Transverse colon (tissue), 4 donors: ENCODE measurements at regions not wholly inside any gene's neighbourhood (a gene's known extent, or its start where the extent isn't known, plus 50 kb on each side); places are given as distances from the start of the nearest gene placed in this dataset.
"Not testable (repeated sequence)": the region's sequence is repeated elsewhere in the genome, so short reads cannot be mapped to it uniquely, and the experiment has no call there.

Experiments used
- DNase-seq: peaks from one replicate; pipeline ENCODE4 v3.0.0-alpha.2; 2019
- H3K27ac ChIP-seq, 4 donors: fragments of 200-600 bp; sonication (generic); 2 replicates each; pipeline ENCODE4 v1.5.1; 2016 to 2018; ENCODE audit warnings: inconsistent platforms in 4 of 4
- H3K27me3 ChIP-seq: fragments of 200-600 bp; sonication (generic); 2 replicates; pipeline ENCODE4 v1.5.1; 2017; ENCODE audit warnings: inconsistent platforms
- H3K36me3 ChIP-seq, 4 donors: fragments of 200-600 bp; sonication (generic); 2 replicates each; pipeline ENCODE4 v1.5.1; 2017 to 2019; ENCODE audit warnings: inconsistent platforms in 4 of 4
- H3K4me1 ChIP-seq, 4 donors: fragments of 200-600 bp; sonication (generic); 2 replicates each; pipeline ENCODE4 v1.5.1; 2017 to 2020; ENCODE audit warnings: inconsistent platforms in 4 of 4
- H3K4me3 ChIP-seq, 4 donors: fragments of 200-600 bp; sonication (generic); 1 replicate in 1 of 4; 2 replicates in 3 of 4; pipeline versions ENCODE4 v1.5.1 to v1.6.1; 2017 to 2019; ENCODE audit warnings: inconsistent platforms in 4 of 4
- H3K9me3 ChIP-seq, 2 donors: fragments of 200-600 bp; sonication (generic); 2 replicates each; pipeline ENCODE4 v1.5.1; 2017 to 2019; ENCODE audit warnings: inconsistent platforms in 2 of 2
- EP300 ChIP-seq: sonication (generic); formaldehyde crosslinking; IDR thresholded peaks from one replicate; pipeline ENCODE4 v1.6.1; 2017; ENCODE audit warnings: antibody characterized with exemption, low read depth
- POLR2A ChIP-seq: fragments of 450-650 bp; IDR thresholded peaks from one replicate; pipeline ENCODE4 v1.6.1; 2016; ENCODE audit warnings: antibody characterized with exemption, mild to moderate bottlenecking, moderate library complexity
- POLR2AphosphoS5 ChIP-seq, 3 donors: sonication (generic); formaldehyde crosslinking; IDR thresholded peaks; one replicate each; pipeline ENCODE4 v1.6.1; 2016; ENCODE audit warnings: antibody characterized with exemption in 3 of 3
- WGBS, 2 donors: methylation state at CpG; one replicate each; pipeline ENCODE4 v1.1.5; 2018; ENCODE audit warnings: low coverage in 1 of 2; 5-methylcytosine and 5-hydroxymethylcytosine counted together
- in situ Hi-C, 4 donors: fragments of 200-750 bp; cut with MboI; loops; one replicate each; pipeline versions ENCODE4 v1.15.0 to v1.15.1; 2017; ENCODE audit warnings: low sequenced_read_pairs in 3 of 4, low pct_ligation_motif_present in 1 of 4, low pct_unique_long_range_greater_than_20kb in 1 of 4
- intact Hi-C: fragments of 100-400 bp; cut with DNase I; formaldehyde crosslinking; loops from one replicate; pipeline ENCODE4 v1.15.1; 2023; ENCODE audit warnings: low total_unique reads
- TF ChIP-seq, protein P1 (sequence below), 5 experiments: fragments of 200-600 bp in 3 of 5; fragments of 450-650 bp in 2 of 5; sonication (generic) in 3 of 5; IDR thresholded peaks; 1 replicate in 2 of 5; 2 replicates in 3 of 5; pipeline ENCODE4 v1.5.1; 2016 to 2017; ENCODE audit warnings: antibody characterized with exemption in 5 of 5, inconsistent platforms in 3 of 5, mild to moderate bottlenecking in 2 of 5, moderate library complexity in 1 of 5

DNA sequence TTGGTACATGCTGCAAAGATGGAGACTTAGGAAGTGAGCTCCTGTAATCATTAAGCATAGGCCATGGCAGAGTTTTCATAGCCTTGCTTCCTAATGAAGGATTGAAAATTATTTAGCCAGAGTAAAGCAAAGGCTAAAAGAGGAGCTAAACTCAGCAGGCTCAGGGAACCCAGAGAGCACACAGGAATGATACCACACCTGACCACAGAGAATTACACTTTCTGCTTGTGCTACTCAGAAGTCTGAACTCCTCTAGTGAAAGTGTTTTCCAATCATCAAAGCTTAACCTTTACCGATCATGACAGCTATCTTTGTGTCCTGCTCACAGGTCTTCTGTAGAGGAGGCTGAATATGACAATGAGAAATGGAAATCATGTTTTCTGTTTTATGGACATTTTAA, 347.7 kb downstream of the OTUD1 start:
- WGBS, 2 donors, result 83% methylated on average over 1 of the region's 1 CpG
- H3K27me3 ChIP-seq, result no peaks in the 10 kb centered on the region
- no peak for TF ChIP-seq POLR2AphosphoS5 (IDR thresholded peaks at IDR 0.05)
- no peak for TF ChIP-seq EP300
- intact Hi-C loops, result no loop called here
- no peak for DNase-seq
- H3K36me3 ChIP-seq, result no peaks in the 10 kb centered on the region
- no peak overlapping the region for H3K4me3 ChIP-seq
- in situ Hi-C loops, result no loop called here
- H3K4me1 ChIP-seq, result no peaks in the 10 kb centered on the region
- H3K9me3 ChIP-seq, result no peaks in the 10 kb centered on the region
- no peak overlapping the region for H3K27ac ChIP-seq

DNA sequence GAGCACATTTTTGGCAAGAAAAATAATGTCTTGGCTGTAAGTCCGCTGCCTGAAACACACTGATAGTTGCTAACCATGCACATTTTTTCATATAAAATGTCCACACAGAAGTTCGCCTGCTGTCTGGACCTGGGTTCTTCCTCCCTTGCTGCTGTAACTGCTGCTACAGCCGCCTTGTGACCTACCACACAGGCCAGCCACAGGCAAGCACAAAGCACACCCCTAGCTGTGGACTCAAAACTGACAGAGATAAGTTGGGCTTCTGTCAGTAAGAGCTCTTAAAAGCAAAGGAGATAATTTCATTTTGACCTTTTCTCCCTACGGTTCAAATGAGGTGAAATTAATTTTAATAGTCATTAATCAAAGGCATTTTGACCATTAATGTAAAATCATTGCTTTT, 354.7 kb downstream of the OTUD1 start:
- intact Hi-C loops (no loop called here), in situ Hi-C loops (no loop called here)
- Histone ChIP-seq H3K27me3 (no peaks in the 10 kb centered on the region), H3K4me1 (no peaks in the 10 kb centered on the region), H3K4me3 (no peak overlapping the region), H3K9me3 (no peaks in the 10 kb centered on the region), H3K27ac (no peak overlapping the region), H3K36me3 (no peaks in the 10 kb centered on the region)
- WGBS, 2 donors, result 40 to 61% methylated on average over 1 to 4 of the region's 4 CpGs
- TF ChIP-seq POLR2AphosphoS5 (IDR thresholded peaks at IDR 0.05) (no peak), EP300 (no peak), POLR2A (no peak)
- TF ChIP-seq, protein P1, sequence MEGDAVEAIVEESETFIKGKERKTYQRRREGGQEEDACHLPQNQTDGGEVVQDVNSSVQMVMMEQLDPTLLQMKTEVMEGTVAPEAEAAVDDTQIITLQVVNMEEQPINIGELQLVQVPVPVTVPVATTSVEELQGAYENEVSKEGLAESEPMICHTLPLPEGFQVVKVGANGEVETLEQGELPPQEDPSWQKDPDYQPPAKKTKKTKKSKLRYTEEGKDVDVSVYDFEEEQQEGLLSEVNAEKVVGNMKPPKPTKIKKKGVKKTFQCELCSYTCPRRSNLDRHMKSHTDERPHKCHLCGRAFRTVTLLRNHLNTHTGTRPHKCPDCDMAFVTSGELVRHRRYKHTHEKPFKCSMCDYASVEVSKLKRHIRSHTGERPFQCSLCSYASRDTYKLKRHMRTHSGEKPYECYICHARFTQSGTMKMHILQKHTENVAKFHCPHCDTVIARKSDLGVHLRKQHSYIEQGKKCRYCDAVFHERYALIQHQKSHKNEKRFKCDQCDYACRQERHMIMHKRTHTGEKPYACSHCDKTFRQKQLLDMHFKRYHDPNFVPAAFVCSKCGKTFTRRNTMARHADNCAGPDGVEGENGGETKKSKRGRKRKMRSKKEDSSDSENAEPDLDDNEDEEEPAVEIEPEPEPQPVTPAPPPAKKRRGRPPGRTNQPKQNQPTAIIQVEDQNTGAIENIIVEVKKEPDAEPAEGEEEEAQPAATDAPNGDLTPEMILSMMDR (IDR thresholded peaks at IDR 0.05), result no peak
- DNase-seq, result no peak

DNA sequence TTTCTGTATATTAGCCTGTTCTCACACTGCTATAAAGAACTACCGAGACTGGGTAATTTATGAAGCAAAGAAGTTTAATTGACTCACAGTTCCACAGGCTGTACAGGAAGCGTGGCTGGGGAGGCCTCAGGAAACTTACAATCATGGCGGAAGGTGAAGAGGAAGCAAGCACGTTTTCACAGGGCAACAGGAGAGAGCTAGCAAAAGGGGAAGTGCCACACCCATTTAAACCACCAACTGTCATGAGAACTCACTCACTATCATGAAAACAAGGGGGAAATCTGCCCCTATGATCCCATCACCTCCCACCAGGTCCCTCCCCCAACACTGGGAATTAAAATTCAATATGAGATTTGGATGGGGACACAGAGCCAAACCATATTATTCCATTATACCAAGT, 358.6 kb downstream of the OTUD1 start:
- DNase-seq, H3K4me3 ChIP-seq, intact Hi-C loops, H3K27ac ChIP-seq, H3K27me3 ChIP-seq, H3K9me3 ChIP-seq, H3K36me3 ChIP-seq, in situ Hi-C loops, H3K4me1 ChIP-seq: not testable (repeated sequence)
- 42 to 80% methylated on average over 1 to 4 of the region's 4 CpGs for WGBS, 2 donors

DNA sequence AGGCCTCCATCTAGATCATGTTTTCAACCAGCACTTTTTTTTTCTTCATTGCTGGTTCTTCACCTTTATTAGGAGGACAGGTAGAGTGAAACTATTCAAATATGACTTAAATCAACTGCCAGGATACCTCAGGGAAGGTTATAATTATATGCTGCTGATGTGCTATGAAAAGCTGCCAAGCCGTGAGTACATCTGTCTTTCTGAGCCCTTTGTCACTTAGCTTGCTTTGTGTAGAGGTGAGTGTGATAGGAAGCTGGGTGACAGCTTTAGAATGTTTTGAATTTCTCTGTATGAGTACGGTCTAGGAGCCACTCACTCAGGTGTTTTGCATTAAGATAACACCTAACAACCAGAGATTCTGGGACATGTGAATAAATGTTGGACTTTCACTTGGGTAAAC, 365.2 kb downstream of the OTUD1 start:
- WGBS, 2 donors, result 62 to 80% methylated on average over 2 of the region's 2 CpGs
- intact Hi-C loops, result no loop called here
- in situ Hi-C loops, result no loop called here

DNA sequence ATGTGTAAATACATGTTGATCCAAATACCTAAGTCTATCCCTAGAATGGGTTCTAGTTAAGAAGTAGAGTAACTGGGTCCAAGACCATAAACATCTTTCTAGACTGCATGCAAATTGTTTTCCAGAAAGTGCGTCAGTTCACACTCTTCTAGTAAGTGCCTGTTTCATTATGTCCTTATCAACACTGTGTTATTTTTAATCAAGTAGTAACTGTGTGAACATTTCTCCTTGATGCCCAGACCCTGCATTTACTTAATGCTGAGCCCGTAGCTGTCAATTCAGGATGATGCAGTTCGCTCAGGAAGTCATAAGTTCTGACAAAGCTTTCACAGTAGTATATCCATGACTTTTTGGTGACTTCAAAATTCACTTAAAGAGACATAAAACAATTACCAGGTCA, 374.8 kb downstream of the OTUD1 start:
- TF ChIP-seq POLR2AphosphoS5 (IDR thresholded peaks at IDR 0.05) (no peak), POLR2A (no peak), EP300 (no peak)
- TF ChIP-seq, protein P1 (IDR thresholded peaks at IDR 0.05), result no peak

More for the DNA sequence above, 365.2 kb downstream of the OTUD1 start:
- no peaks in the 10 kb centered on the region for H3K36me3 ChIP-seq
- TF ChIP-seq POLR2AphosphoS5 (IDR thresholded peaks at IDR 0.05) (no peak), POLR2A (no peak), EP300 (no peak)
- TF ChIP-seq, protein P1 (IDR thresholded peaks at IDR 0.05), result no peak
- no peak overlapping the region for H3K4me3 ChIP-seq
- no peak overlapping the region for H3K27ac ChIP-seq
- no peak for DNase-seq
- H3K9me3 ChIP-seq, result no peaks in the 10 kb centered on the region
- H3K4me1 ChIP-seq, result no peaks in the 10 kb centered on the region
- no peaks in the 10 kb centered on the region for H3K27me3 ChIP-seq

More for the DNA sequence above, 374.8 kb downstream of the OTUD1 start:
- in situ Hi-C loops, result no loop called here
- Histone ChIP-seq H3K36me3 (no peaks in the 10 kb centered on the region), H3K9me3 (no peaks in the 10 kb centered on the region), H3K27ac (no peak overlapping the region), H3K4me1 (no peaks in the 10 kb centered on the region), H3K27me3 (no peaks in the 10 kb centered on the region), H3K4me3 (no peak overlapping the region)
- DNase-seq, result no peak
- WGBS, 2 donors, result 71 to 72% methylated on average over 1 to 3 of the region's 3 CpGs
- intact Hi-C loops, result no loop called here
